ENCODE measurements at regions not wholly inside any gene's neighbourhood (a gene's known extent, or its start where the extent isn't known, plus 50 kb on each side); places are given as distances from the start of the nearest gene placed in this dataset.
A peak's percentile ranks its signal among the peaks of the same experiment; 100 is the strongest.
"Not testable (repeated sequence)": the region's sequence is repeated elsewhere in the genome, so short reads cannot be mapped to it uniquely, and the experiment has no call there.

- DNase-seq: no peak
Measured at GRCh38 chr3:21898316-21898715, 147.3 kb upstream of the ZNF385D start.

DNA sequence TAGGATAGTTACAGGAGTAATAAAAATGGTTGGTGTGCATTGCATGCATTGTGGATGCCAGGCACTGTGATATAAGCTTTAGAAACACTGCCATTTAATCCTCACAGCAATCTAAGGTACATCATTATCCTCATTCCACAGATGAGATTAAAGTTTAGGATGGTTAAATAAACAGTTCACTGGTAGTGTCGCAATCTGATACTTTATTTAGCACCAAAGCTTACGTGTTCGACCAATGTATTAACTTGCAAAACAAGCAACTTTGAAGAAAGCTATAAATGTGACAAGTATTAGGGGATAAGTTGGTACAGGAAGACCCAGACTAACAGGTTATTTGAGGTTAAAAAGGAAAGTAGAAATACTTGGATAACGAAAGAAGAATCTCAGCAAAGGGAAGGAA is 150.5 kb upstream of the ZNF385D start:
- DNase-seq: no peak

- DNase-seq: no peak
Measured at GRCh38 chr3:21902956-21903355, 151.9 kb upstream of the ZNF385D start.

- peak; percentile 35 for DNase-seq
Measured at GRCh38 chr3:21909096-21909495, 158.1 kb upstream of the ZNF385D start.

DNA sequence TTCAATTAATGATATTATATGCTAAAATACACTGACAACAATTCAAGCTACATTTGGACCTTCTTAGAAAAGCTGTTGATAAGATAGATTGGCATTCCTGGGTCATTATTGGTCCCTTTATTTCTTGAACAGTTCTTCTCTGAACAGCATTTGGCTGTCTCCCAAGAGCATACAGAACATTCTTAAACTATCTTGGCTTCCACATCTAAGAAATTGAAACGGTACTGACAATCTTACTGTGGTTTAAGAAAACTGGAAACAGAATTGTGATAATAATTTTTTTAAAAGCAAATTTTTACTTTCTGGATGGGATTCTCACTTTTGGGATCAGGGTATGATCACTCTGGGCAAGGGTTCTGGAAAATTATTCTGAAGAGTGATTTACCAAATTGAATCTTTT is 161.7 kb upstream of the ZNF385D start:
- DNase-seq: no peak

DNA sequence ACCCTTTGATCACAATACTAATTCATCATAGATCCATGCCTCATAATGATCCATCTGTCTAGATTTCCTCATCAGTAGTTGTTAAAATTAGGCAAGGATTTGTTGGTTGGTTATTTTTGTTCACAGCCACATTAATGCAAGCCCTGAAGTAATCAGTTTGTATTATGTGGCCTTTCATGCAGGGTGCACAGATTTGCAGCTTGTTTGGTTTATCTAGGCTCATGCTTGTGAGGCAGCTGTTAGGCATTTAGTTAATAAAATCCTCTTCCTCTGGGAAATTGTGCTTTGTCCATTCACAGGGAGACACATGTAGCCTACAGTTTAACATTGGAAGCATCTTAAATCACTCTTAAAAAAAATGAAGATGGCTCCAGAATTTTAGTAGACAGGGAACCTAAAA is 162.8 kb upstream of the ZNF385D start:
- no peak for DNase-seq

DNA sequence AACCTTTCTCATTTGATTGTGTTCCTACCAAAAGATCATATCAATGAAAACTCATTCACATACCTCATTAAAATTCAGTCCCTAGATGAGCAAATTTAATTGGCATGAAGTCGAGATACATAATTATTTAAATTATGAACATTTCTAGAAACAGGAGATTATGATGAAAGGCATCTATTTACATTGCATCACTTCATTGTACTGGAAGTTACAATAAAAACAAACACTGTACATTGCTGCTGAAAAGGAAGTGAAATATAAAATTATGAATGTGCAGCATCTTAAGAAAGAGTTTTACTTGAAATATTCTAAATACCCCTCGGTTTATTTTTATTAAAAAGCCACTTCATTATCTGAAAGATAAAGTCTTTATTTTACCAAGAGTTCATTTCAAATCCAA is 163.4 kb upstream of the ZNF385D start:
- DNase-seq: no peak

GRCh38 chr3:21919383-21919782 is 168.4 kb upstream of the ZNF385D start:
- DNase-seq: no peak

- DNase-seq: no peak
Measured at GRCh38 chr3:21920421-21920861, 169.4 kb upstream of the ZNF385D start.

DNA sequence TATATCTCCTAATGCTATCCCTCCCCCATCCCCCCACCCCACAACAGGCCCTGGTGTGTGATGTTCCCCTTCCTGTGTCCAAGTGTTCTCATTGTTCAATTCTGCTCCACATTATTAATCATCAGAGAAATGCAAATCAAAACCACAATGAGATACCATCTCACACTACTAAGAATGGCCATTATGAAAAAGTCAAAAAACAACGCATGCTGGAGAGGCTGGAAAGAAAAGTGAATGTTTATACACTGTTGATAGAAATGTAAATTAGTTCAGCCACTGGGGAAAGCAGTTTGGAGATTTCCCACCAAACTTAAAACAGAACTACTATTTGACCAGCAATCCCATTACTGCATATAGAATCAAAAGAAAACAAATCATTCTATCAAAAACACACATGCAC is 172.1 kb upstream of the ZNF385D start:
- DNase-seq: not testable (repeated sequence)

DNA sequence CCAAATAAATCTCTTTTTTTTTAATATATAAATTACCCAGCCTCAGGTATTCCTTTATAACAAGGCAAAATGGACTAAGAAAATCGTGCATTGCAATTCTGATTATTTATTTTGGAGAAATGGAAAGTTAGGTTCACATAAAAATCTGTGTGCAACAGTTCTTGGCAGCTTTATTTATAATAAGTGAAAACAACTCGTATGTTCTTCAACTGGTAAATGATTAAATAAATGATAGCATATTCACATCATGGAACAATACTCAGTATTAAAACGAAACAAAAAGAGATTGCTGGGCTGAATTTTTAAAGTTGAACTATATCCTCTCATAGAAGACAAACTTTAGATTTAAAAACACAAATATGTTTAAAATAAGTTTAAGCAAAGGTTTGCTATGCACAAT is 176.3 kb upstream of the ZNF385D start:
- DNase-seq: no peak

DNA sequence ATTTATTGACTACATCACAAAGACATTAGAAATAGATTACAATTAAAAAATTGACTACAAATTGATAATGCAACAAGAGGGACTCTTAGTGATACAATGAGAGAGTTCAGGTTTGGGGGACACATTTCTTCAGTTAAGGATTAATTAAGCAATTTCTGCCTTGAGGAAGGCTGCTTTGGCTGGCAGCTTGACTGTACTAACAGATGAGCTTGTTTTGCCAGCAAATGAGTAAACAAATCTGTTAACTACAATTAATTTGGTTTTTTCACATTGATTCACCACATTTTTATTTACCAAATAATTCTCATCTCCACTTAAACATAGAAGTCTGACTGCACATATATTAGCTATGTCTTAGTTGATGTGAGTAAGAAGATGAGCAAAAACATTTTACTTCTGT is 183.6 kb upstream of the ZNF385D start:
- DNase-seq: no peak

DNA sequence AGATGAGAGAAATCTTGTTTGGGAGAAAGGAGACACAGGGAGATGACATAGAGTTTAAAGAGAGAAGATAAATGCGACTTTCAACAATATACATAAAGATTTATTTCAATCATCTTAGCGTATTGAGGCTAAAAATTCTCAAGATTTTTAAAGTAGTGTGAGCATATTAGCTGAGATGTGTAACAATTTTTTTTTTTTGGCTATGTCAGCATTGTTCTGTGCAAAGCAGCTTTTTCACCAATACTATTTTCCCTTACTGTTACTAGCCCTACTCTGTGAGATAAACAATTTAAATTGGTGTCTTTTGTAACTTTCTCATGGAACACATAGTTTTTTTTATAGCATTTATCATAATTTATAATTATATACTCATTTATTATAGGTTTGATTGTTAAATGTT is 185.2 kb upstream of the ZNF385D start:
- DNase-seq: no peak

DNA sequence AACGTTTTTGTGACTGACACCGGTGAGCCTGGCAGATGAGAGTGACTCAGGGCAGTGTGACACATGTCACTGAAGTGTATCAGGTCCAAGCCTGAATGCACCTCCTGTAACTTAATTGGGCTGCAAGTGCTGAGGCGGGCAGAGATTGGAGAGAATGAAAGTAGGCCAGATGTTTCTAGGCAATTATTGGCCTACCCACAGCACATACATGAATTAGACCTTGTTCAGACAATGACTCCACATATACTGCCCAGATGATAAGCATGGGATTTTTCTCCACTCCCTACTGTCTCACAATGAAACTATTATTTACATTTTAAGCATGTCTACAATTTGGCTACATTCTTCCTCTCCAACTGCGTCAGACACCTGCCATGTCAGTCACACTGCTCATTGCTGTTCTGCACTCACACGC is 187.3 kb upstream of the ZNF385D start:
- DNase-seq: peak; percentile 30

GRCh38 chr3:21942328-21942727 is 191.3 kb upstream of the ZNF385D start:
- DNase-seq: peak; percentile 28

- DNase-seq: no peak
Measured at GRCh38 chr3:21944251-21944650, 193.2 kb upstream of the ZNF385D start.

DNA sequence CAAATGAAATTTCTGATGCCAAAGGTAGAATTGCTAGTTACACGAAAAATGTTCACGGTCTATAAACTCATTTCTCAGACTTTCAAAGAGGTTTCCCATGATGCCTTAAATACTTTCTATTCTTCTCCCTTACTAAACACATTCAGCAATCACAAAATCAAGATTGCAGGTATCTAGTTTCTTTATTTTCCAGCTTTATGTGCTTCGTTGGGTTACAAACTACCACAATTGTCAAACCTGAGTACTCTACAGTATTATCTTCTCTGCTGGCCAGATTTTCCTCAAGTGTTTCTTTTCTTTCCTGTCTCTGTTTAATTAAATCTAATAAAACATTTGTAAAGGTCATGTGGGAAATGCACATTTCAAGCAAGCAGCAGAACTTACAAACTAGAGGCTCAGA is 201.8 kb upstream of the ZNF385D start:
- DNase-seq: no peak

GRCh38 chr3:21954709-21955108 is 203.7 kb upstream of the ZNF385D start:
- DNase-seq: no peak

- no peak for DNase-seq
Measured at GRCh38 chr3:21955406-21955805, 204.4 kb upstream of the ZNF385D start.

GRCh38 chr3:21960033-21960432 is 209.0 kb upstream of the ZNF385D start:
- no peak for DNase-seq

DNA sequence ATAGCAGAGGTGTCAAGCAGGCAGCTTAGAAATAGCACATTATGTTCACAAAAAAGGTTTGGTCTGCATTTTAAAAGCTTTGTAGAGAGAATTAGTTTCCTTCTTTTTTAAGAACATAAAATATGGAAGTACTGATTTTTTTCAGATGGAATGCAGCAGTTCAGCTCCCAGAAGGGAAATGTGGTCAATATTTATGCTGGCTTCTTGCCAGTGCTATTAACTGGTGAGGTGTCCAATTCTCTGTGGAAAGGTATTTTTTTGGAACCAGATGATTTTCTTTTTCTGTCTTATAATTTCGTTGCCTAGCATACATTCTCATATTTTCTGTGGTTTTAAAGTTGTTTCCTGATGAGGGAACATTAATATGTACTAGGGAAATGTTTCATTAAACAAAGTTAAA is 211.4 kb upstream of the ZNF385D start:
- no peak for DNase-seq

DNA sequence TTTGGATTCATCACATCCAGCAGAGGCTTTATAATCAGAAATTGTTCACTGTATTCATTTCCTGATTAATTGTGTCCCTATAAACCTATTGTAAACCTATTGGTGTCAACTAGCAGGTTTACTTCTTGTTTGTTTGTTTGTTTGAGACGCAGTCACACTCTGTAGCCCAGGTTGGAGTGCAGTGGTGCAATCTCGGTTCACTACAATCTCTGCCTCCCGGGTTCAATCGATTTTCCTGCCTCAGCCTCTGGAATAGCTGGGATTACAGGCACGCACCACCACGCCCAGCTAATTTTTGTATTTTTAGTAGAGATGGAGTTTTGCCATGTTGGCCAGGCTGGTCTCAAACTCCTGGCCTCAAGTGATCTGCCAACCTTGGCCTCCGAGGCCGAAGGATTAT is 215.4 kb upstream of the ZNF385D start:
- not testable (repeated sequence) for DNase-seq

- DNase-seq: no peak
Measured at GRCh38 chr3:21979706-21980105, 228.7 kb upstream of the ZNF385D start.

DNA sequence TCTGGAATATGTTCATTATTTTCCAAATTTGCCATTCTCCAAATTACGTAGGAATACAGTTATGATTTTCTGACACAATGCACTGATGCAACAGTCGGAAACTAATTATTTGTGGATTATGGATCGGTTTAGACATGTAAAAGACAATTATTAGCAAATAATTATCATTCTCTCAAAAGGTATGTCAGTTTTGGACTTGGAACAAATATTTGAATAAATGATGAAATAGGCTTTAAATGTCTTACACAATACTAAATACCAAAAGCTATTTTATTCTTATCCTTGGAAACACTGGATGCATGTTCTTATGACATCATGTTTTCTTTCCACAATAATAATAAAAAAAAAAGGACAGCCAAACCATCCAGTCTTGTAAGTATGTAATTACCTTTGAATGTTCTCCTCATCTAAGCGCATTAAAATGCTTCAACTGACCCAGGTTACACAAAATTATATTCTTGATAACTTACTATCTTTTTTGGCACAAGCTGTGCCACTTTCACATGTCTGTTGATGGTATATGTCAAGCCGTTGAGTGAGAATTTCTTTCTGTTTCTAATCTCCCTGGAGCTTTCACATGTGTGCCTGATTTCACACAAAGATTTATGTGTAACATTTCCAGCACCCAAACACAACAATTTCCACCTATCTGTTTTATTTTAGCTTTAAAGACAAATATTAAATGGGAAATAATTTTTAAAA is 238.5 kb upstream of the ZNF385D start:
- DNase-seq: no peak

- DNase-seq: no peak
Measured at GRCh38 chr3:21991061-21991460, 240.1 kb upstream of the ZNF385D start.

Data from femur (tissue), 1 donor.